HFFc6 (cell line): ENCODE measurements at regions not wholly inside any gene's neighbourhood (a gene's known extent, or its start where the extent isn't known, plus 50 kb on each side); places are given as distances from the start of the nearest gene placed in this dataset.
"Not testable (repeated sequence)": the region's sequence is repeated elsewhere in the genome, so short reads cannot be mapped to it uniquely, and the experiment has no call there.

Source experiments
- DNase-seq: peaks from one replicate; pipeline ENCODE4 v3.0.0-alpha.2; 2018
- H3K27ac Mint-ChIP-seq: 2 replicates; pipeline ENCODE4 v1.8.0; 2020; ENCODE audit warnings: mild to moderate bottlenecking, mixed read lengths
- H3K27me3 Mint-ChIP-seq: 2 replicates; pipeline ENCODE4 v1.8.0; 2021; ENCODE audit warnings: mild to moderate bottlenecking, moderate library complexity, mixed read lengths; ENCODE audit not compliant: insufficient read depth
- H3K36me3 Mint-ChIP-seq: 2 replicates; pipeline ENCODE4 v1.8.0; 2021; ENCODE audit warnings: low read depth, mixed read lengths
- H3K4me1 Mint-ChIP-seq: 2 replicates; pipeline ENCODE4 v1.8.0; 2020; ENCODE audit warnings: low read depth, mixed read lengths
- H3K4me3 Mint-ChIP-seq: 2 replicates; pipeline ENCODE4 v1.8.0; 2020; ENCODE audit warnings: mild to moderate bottlenecking, moderate library complexity, mixed read lengths
- H3K9me3 Mint-ChIP-seq: 2 replicates; pipeline ENCODE4 v1.8.0; 2020; ENCODE audit warnings: mild to moderate bottlenecking, mixed read lengths
- TF ChIP-seq, protein P1 (sequence below): fragments of 200-600 bp; sonication (generic); IDR thresholded peaks from 2 replicates; pipeline ENCODE4 v1.5.0; 2021; ENCODE audit warnings: antibody characterized with exemption, mild to moderate bottlenecking

DNA sequence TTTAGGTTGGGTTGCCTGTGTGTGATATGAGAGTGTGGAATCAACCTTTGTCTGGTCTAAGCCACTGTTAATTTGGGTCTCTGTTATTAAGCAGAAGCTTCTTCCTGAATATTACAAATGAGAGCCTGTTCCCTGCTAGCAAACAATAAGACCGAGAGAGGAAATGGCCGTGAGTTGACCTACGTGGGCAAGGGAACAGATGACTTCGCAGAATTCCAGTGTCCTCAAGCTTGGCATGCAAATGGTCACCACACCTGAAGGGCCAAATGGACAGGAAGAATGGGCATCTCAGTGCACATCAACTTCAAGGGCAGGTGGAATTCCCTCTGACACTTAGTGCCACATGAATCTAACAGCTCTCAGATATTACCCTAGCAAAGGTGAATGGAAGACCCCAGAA, 250.8 kb upstream of the FOXF1 start:
- Mint-ChIP-seq H3K36me3 (peaks cover 10% of the 10 kb centered on the region; the same call in 1 of the 2 replicates), H3K4me1 (peaks cover 12% of the 10 kb centered on the region), H3K9me3 (peaks cover 5% of the 10 kb centered on the region; the same call in 1 of the 2 replicates), H3K27ac (no peak overlapping the region), H3K27me3 (peaks cover 13% of the 10 kb centered on the region), H3K4me3 (no peak overlapping the region)
- no peak for DNase-seq
- TF ChIP-seq, protein P1, sequence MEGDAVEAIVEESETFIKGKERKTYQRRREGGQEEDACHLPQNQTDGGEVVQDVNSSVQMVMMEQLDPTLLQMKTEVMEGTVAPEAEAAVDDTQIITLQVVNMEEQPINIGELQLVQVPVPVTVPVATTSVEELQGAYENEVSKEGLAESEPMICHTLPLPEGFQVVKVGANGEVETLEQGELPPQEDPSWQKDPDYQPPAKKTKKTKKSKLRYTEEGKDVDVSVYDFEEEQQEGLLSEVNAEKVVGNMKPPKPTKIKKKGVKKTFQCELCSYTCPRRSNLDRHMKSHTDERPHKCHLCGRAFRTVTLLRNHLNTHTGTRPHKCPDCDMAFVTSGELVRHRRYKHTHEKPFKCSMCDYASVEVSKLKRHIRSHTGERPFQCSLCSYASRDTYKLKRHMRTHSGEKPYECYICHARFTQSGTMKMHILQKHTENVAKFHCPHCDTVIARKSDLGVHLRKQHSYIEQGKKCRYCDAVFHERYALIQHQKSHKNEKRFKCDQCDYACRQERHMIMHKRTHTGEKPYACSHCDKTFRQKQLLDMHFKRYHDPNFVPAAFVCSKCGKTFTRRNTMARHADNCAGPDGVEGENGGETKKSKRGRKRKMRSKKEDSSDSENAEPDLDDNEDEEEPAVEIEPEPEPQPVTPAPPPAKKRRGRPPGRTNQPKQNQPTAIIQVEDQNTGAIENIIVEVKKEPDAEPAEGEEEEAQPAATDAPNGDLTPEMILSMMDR, result no peak

DNA sequence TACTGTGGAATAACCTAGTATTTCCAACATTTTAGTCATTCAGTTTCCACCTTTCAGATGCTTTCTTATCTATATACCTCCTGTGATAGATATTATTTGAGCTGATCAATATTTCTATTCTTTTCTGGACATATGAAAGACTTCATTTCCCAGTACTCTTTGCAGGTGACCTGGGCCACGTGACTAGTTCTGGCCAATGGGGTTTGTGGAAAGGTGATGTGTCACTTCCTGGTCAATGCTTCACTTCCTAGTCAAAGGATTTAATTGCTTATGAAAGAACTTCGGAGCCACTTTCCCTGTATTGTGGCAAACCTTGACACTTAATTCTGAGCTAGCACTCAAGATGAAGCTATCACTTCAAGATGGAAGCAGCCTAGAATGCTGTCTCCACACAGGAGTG, 248.9 kb upstream of the FOXF1 start:
- DNase-seq, result peak; percentile 39
- TF ChIP-seq, protein P1, result no peak
- Mint-ChIP-seq H3K4me1 (peaks cover 12% of the 10 kb centered on the region), H3K4me3 (peak overlapping the region; percentile 15), H3K36me3 (0 out of 2 replicates have a peak, but pooled peaks cover 4% of the 10 kb centered on the region), H3K27ac (no peak overlapping the region), H3K9me3 (peaks cover 5% of the 10 kb centered on the region; the same call in 1 of the 2 replicates), H3K27me3 (no peaks in the 10 kb centered on the region; the same call in 1 of the 2 replicates)

DNA sequence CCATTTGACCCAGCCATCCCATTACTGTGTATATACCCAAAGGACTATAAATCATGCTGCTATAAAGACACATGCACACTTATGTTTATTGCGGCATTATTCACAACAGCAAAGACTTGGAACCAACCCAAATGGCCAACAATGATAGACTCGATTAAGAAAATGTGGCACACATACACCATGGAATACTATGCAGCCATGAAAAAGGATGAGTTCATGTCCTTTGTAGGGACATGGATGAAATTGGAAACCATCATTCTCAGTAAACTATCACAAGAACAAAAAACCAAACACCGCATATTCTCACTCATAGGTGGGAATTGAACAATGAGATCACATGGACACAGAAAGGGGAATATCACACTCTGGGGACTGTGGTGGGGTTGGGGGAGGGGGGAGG, 242.7 kb upstream of the FOXF1 start:
- H3K4me3 Mint-ChIP-seq, H3K4me1 Mint-ChIP-seq, DNase-seq, H3K27ac Mint-ChIP-seq, H3K9me3 Mint-ChIP-seq, H3K36me3 Mint-ChIP-seq: not testable (repeated sequence)
- H3K27me3 Mint-ChIP-seq, result peaks cover 16% of the 10 kb centered on the region

DNA sequence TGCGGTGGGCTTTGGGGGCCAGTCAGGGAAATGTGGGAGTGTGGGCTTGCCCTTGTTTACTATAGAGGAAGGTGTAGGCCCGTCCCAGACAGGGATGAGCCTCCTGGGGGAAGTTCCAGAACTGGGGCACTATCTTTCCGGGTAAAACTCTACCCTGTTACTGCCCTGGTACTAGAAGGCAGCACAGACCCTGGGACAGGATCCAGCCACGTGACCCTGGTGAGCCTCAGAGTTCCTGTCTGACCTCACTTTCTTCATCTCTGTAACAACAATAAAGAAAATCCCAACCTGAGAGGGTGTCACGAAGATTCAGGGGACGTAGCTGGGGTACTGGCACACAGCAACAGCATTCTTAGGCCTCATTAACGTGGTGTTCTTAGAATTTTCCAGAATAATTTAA, 239.6 kb upstream of the FOXF1 start:
- Mint-ChIP-seq H3K9me3 (no peaks in the 10 kb centered on the region), H3K27ac (no peak overlapping the region), H3K27me3 (peaks cover 33% of the 10 kb centered on the region), H3K4me1 (no peaks in the 10 kb centered on the region), H3K4me3 (no peak overlapping the region), H3K36me3 (peaks cover 4% of the 10 kb centered on the region; the same call in 1 of the 2 replicates)
- TF ChIP-seq, protein P1, result no peak
- DNase-seq, result no peak

DNA sequence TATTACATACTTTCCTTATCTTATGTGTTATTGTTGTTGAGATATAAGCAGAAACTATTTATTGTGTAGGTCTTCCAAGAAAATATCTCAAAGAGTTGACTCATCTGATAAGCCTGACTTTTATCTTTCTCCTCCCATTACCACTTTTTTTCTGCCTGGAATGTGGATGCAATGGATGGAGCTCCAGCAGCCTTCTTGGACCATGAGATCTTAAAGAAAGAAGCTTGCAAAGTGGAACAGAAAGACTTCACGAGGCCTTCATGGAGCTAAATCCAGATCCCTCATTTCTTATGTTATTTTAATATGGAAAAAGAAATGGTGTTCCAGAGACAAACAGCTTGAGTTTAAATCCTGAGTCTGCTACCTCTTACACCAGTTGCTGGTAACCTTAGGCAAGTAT, 237.6 kb upstream of the FOXF1 start:
- TF ChIP-seq, protein P1, result no peak
- Mint-ChIP-seq H3K4me3 (no peak overlapping the region), H3K27ac (no peak overlapping the region), H3K9me3 (no peaks in the 10 kb centered on the region), H3K27me3 (peaks cover 48% of the 10 kb centered on the region), H3K36me3 (peaks cover 4% of the 10 kb centered on the region; the same call in 1 of the 2 replicates), H3K4me1 (no peaks in the 10 kb centered on the region)
- DNase-seq, result no peak

DNA sequence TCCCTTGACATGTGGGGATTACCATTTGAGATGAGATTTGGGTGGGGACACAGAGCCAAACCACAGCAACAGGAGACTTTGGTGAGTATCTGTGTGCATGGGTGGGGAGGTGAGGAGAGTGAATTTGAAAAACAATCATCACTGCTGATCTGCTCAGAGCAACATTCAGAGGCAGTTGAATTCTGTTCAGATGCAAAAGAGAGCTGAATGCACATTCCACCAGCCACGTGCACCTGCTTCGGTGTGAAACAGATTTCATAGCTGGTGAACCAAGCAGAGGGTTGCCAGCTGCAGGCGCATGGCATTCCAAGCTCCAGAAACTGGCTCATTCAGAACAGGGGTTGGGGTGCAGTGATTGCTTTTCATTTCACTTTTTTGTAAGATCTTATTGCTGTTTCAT, 233.1 kb upstream of the FOXF1 start:
- no peak for DNase-seq
- Mint-ChIP-seq H3K36me3 (peaks cover 4% of the 10 kb centered on the region; the same call in 1 of the 2 replicates), H3K27me3 (peaks cover 64% of the 10 kb centered on the region), H3K9me3 (no peaks in the 10 kb centered on the region), H3K4me3 (no peak overlapping the region), H3K4me1 (no peaks in the 10 kb centered on the region), H3K27ac (no peak overlapping the region)
- TF ChIP-seq, protein P1, result no peak

DNA sequence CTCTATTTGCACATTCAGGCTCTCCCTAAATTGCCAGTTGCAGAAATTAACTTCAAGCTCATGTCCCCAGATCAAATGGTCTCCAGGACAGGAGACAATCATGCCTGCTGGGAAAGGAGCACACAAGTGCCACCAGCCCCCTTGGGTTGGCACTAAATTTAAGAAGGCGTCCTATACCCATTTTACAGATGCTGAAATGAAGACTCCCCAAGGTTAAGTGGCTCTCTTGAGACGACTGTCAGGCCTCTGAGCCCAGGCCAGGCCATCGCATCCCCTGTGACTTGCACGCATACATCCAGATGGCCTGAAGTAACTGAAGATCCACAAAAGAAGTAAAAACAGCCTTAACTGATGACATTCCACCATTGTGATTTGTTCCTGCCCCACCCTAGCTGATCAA, 232.5 kb upstream of the FOXF1 start:
- peaks cover 64% of the 10 kb centered on the region for H3K27me3 Mint-ChIP-seq
- not testable (repeated sequence) for H3K36me3 Mint-ChIP-seq, H3K4me1 Mint-ChIP-seq, H3K27ac Mint-ChIP-seq, H3K9me3 Mint-ChIP-seq, H3K4me3 Mint-ChIP-seq, DNase-seq
